Sigmoid colon (tissue), 4 donors: ENCODE measurements at regions not wholly inside any gene's neighbourhood (a gene's known extent, or its start where the extent isn't known, plus 50 kb on each side); places are given as distances from the start of the nearest gene placed in this dataset.

Source experiments
- EP300 ChIP-seq, 4 donors: sonication (generic); formaldehyde crosslinking; IDR thresholded peaks; one replicate each; pipeline ENCODE4 v1.6.1; 2017; ENCODE audit warnings: antibody characterized with exemption in 4 of 4
- POLR2A ChIP-seq, 2 donors: fragments of 450-650 bp; IDR thresholded peaks; one replicate each; pipeline ENCODE4 v1.6.1; 2016; ENCODE audit warnings: antibody characterized with exemption in 2 of 2, mild to moderate bottlenecking in 2 of 2, moderate library complexity in 2 of 2
- POLR2AphosphoS5 ChIP-seq, 4 donors: sonication (generic); formaldehyde crosslinking; IDR thresholded peaks; one replicate each; pipeline ENCODE4 v1.6.1; 2017; ENCODE audit warnings: antibody characterized with exemption in 4 of 4
- TF ChIP-seq, protein P1 (sequence below), 4 experiments: fragments of 450-650 bp in 3 of 4; fragments of 200-600 bp in 1 of 4; IDR thresholded peaks; one replicate each; pipeline ENCODE4 v1.5.1; 2016 to 2019; ENCODE audit warnings: antibody characterized with exemption in 4 of 4, mild to moderate bottlenecking in 3 of 4, moderate library complexity in 2 of 4

DNA sequence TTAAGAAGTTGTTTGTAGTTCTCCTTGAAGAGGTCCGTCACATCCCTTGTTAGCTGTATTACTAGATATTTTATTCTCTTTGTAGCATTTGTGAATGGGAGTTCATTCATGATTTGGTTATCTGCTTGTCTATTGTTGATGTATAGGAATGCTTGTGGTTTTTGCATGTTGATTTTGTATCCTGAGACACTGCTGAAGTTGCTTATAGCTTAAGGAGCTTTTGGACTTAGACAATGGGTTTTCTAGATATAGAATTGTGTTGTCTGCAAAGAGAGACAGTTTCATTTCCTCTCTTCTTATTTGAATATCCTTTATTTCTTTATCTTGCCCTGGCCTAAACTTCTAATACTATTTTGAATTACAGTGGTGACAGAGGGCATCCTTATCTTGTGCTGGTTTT lies 52.1 kb upstream of the GRID2 start:
- TF ChIP-seq, protein P1, sequence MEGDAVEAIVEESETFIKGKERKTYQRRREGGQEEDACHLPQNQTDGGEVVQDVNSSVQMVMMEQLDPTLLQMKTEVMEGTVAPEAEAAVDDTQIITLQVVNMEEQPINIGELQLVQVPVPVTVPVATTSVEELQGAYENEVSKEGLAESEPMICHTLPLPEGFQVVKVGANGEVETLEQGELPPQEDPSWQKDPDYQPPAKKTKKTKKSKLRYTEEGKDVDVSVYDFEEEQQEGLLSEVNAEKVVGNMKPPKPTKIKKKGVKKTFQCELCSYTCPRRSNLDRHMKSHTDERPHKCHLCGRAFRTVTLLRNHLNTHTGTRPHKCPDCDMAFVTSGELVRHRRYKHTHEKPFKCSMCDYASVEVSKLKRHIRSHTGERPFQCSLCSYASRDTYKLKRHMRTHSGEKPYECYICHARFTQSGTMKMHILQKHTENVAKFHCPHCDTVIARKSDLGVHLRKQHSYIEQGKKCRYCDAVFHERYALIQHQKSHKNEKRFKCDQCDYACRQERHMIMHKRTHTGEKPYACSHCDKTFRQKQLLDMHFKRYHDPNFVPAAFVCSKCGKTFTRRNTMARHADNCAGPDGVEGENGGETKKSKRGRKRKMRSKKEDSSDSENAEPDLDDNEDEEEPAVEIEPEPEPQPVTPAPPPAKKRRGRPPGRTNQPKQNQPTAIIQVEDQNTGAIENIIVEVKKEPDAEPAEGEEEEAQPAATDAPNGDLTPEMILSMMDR (IDR thresholded peaks at IDR 0.05) = no peak
- no peak for TF ChIP-seq POLR2A (IDR thresholded peaks at IDR 0.05)
- no peak for TF ChIP-seq EP300 (IDR thresholded peaks at IDR 0.05)
- no peak for TF ChIP-seq POLR2AphosphoS5 (IDR thresholded peaks at IDR 0.05)
